ENCODE measurements at regions not wholly inside any gene's neighbourhood (a gene's known extent, or its start where the extent isn't known, plus 50 kb on each side); places are given as distances from the start of the nearest gene placed in this dataset.

- no peak for DNase-seq
- Histone ChIP-seq H3K27me3 (ENCODE audit: insufficient read depth, low read depth) (no peaks in the 10 kb centered on the region), H3K36me3 (ENCODE audit: low read depth) (no peaks in the 10 kb centered on the region), H3K4me1 (replicated peaks; ENCODE audit: insufficient read depth) (no peaks in the 10 kb centered on the region), H3F3A (ENCODE audit: insufficient read depth, low read depth) (no peaks in the 10 kb centered on the region), H3K79me2 (ENCODE audit: low read depth) (no peaks in the 10 kb centered on the region), H3K27ac (no peak overlapping the region), H2AFZ (no peak overlapping the region), H3K4me3 (no peak overlapping the region), H3K4me2 (no peak overlapping the region), H3K9me3 (ENCODE audit: insufficient read depth, low read depth) (no peaks in the 10 kb centered on the region), H4K20me1 (ENCODE audit: insufficient read depth) (no peaks in the 10 kb centered on the region), H3K9me2 (ENCODE audit: insufficient read depth) (no peaks in the 10 kb centered on the region)
- TF ChIP-seq CTCF (conservative IDR thresholded peaks at IDR 0.05): no peak
- no peak for TF ChIP-seq EZH2 (IDR thresholded peaks at IDR 0.05; ENCODE audit: low read depth)
- no TSS peak for BruUV-seq (replicated peaks)
- ChIA-PET CTCF (interaction anchor here (0.7 kb wide), 1 partner anchor 1995 kb away, joined by 4 read pairs; no protein-coding TSS in a partner anchor), POLR2A (ENCODE audit: unreplicated experiment) (no interaction called here)
- intact Hi-C loops (cut with micrococcal nuclease; ENCODE audit: unreplicated experiment): no loop called here
These were observed 455.0 kb upstream of the FTMT start for GRCh38 chr5:121396716-121397115.

- H2AFZ ChIP-seq: no peak overlapping the region
- no peak for DNase-seq
- BruUV-seq (replicated peaks): no TSS peak
- H3F3A ChIP-seq (ENCODE audit: insufficient read depth, low read depth): no peaks in the 10 kb centered on the region
- H3K9me2 ChIP-seq (ENCODE audit: insufficient read depth): no peaks in the 10 kb centered on the region
- H3K36me3 ChIP-seq (ENCODE audit: low read depth): no peaks in the 10 kb centered on the region
- no peaks in the 10 kb centered on the region for H3K27me3 ChIP-seq (ENCODE audit: insufficient read depth, low read depth)
- no peak overlapping the region for H3K4me2 ChIP-seq
- intact Hi-C loops (cut with micrococcal nuclease; ENCODE audit: unreplicated experiment): no loop called here
- H3K4me1 ChIP-seq (replicated peaks; ENCODE audit: insufficient read depth): no peaks in the 10 kb centered on the region
- H3K79me2 ChIP-seq (ENCODE audit: low read depth): no peaks in the 10 kb centered on the region
- POLR2A ChIA-PET (ENCODE audit: unreplicated experiment): interaction anchor here (0.6 kb wide), 1 partner anchor 597 kb away, joined by 12 read pairs; no protein-coding TSS in a partner anchor
- H3K27ac ChIP-seq: no peak overlapping the region
- no peaks in the 10 kb centered on the region for H4K20me1 ChIP-seq (ENCODE audit: insufficient read depth)
- TF ChIP-seq EZH2 (IDR thresholded peaks at IDR 0.05; ENCODE audit: low read depth) (no peak), CTCF (conservative IDR thresholded peaks at IDR 0.05) (no peak)
- CTCF ChIA-PET: no interaction called here
- H3K9me3 ChIP-seq (ENCODE audit: insufficient read depth, low read depth): no peaks in the 10 kb centered on the region
- H3K4me3 ChIP-seq: no peak overlapping the region
These were observed 451.8 kb upstream of the FTMT start for GRCh38 chr5:121399879-121400278.

- ChIA-PET CTCF (no interaction called here), POLR2A (ENCODE audit: unreplicated experiment) (no interaction called here)
- peak overlapping the region; percentile 43; the same call in 1 of the 2 replicates for H2AFZ ChIP-seq
- no peaks in the 10 kb centered on the region for H3K4me1 ChIP-seq (replicated peaks; ENCODE audit: insufficient read depth)
- H3K79me2 ChIP-seq (ENCODE audit: low read depth): no peaks in the 10 kb centered on the region
- H3K4me3 ChIP-seq: no peak overlapping the region
- H3K9me3 ChIP-seq (ENCODE audit: insufficient read depth, low read depth): no peaks in the 10 kb centered on the region
- no peaks in the 10 kb centered on the region for H3F3A ChIP-seq (ENCODE audit: insufficient read depth, low read depth)
- H3K27ac ChIP-seq: no peak overlapping the region
- no peak overlapping the region for H3K4me2 ChIP-seq
- no peak for DNase-seq
- no peaks in the 10 kb centered on the region for H3K36me3 ChIP-seq (ENCODE audit: low read depth)
- H3K27me3 ChIP-seq (ENCODE audit: insufficient read depth, low read depth): no peaks in the 10 kb centered on the region
- H3K9me2 ChIP-seq (ENCODE audit: insufficient read depth): no peaks in the 10 kb centered on the region
- no peaks in the 10 kb centered on the region for H4K20me1 ChIP-seq (ENCODE audit: insufficient read depth)
- no peak for TF ChIP-seq CTCF (conservative IDR thresholded peaks at IDR 0.05)
- TF ChIP-seq EZH2 (IDR thresholded peaks at IDR 0.05; ENCODE audit: low read depth): no peak
- no TSS peak for BruUV-seq (replicated peaks)
- intact Hi-C loops (cut with micrococcal nuclease; ENCODE audit: unreplicated experiment): no loop called here
These were observed 442.9 kb upstream of the FTMT start for GRCh38 chr5:121408778-121409177.
